CD4-positive, alpha-beta T cell treated with Interleukin-15 for 4 hours (primary cell): ENCODE measurements at regions not wholly inside any gene's neighbourhood (a gene's known extent, or its start where the extent isn't known, plus 50 kb on each side); places are given as distances from the start of the nearest gene placed in this dataset.

Source experiments
- DNase-seq: peaks from one replicate; pipeline ENCODE4 v3.0.0-alpha.2; 2020; ENCODE audit warnings: low spot score

- no peak for DNase-seq
These were observed 453.5 kb upstream of the JARID2 start for GRCh38 chr6:14792118-14792955.

DNA sequence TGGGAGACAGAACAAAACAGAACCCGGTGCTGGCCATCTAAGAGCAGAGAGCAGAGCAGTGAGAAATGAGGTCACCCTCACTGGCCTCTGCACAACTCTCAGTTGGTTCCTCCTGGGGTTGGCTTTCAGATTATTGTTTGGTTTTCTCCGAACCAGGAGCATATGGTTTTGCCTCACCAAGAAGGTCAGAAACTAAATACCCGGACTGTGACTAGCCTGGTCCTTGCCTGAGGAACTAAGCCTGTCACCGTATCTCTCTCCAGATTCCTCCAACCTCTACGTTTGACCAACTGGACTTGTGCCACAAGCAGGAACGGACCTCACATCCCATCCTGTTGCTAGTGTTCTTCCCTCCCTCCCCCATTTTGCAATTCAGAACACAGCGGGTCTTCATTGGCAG lies 450.4 kb upstream of the JARID2 start:
- no peak for DNase-seq

DNA sequence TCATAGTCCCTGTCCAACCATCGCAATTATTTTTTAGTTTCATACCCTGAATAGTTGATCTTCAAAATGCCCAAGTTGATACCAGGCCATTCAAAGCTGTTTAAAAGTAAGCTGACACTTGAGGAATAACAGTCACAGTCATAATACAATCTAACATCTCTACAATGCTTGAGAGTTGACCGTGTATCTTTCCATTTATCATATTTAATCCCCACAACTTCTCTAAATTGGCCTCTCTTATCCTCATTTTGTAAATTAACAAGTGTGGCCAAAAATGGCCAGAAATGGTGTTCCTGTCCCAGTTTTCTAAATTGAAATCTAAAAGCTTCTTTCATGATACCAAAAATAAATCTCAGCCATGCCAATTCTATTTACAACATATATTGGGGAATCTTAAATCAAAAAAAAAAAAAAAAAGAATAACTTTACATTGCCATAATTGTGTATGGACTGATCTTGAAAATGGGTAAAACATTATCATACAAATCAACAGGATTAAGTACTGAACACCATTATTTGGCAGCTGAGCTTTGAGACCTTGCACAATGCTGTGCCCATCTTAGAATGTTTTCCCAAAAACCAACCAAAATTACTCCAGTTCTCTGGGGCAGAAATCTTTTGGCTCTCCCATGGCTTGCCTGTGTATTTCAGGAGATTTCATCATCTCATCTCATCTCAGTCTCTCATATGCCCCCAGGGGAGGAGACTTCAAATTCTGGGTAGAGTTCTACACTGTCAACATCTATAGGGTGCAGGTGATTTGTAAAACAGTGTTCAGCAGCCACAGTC lies 448.7 kb upstream of the JARID2 start:
- no peak for DNase-seq

- DNase-seq = no peak
These were observed 447.8 kb upstream of the JARID2 start for GRCh38 chr6:14797875-14798593.

DNA sequence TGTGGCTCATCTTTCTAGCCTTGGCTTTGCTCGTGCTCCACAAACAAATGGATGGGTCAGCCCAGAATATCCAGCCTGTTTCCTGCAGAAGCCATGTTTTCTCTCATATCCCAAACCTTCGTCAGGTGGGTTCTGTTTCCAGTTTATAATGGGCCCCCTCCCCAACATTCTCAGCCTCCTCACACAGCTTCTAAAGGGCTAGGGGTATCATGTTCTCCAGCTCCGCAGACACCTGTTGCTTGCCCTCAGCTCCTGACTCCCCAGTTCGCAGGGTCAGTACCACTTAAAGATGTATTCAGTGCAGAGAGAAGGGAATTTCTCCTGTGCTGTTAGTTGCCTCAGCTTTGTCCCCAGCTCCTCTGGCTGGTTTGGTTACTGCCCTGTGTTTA lies 447.3 kb upstream of the JARID2 start:
- DNase-seq = no peak

- no peak for DNase-seq
These were observed 446.8 kb upstream of the JARID2 start for GRCh38 chr6:14798996-14799588.

DNA sequence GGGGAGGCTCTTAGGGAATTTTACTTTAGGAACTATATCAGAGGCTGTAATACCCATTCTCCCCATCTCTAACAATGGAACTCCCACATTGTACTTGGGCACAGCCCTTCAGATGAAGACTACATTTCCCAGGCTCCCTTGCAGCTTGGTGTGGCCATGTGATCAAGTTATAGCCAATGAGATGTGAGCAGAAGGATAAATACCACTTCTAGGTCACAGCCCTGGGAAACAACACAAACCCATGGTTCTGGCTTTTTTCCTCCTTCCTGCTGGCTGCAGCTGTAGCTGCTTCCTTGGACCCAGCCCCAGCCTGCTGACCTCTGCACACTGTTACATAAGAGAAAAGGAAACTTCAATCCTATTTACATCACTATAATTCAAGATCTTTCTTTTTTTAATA lies 445.9 kb upstream of the JARID2 start:
- peak; percentile 18 for DNase-seq

DNA sequence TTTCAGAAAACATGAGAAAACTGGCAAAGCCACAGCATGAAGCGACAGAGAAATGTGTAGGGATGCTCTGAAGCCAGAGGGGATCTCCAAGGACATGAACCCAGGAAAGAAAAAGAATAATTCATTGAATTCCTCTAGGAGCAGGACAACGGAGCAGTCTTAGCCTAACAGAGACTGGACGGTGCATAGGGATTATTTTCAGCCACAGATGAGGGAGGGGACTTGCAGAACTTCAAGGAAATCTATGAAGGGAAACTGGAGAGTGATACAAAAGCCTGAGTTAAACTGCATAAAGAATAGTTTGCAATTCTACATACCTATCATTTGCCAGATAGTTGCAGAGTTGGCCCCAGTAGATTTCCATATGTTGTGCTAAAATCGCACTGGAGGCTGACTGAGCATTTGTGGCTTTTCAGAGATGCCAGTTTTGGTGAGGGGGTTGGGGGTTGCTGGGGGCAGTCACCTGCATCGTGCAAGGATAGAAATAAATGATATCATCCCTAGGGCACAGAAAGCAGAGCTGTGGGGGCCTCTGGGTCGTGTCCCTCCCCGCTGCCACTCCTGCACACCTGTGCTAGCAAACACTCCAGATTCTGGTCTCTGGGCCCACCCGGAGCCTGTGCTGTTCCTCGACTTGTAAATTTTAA lies 443.2 kb upstream of the JARID2 start:
- DNase-seq = no peak

DNA sequence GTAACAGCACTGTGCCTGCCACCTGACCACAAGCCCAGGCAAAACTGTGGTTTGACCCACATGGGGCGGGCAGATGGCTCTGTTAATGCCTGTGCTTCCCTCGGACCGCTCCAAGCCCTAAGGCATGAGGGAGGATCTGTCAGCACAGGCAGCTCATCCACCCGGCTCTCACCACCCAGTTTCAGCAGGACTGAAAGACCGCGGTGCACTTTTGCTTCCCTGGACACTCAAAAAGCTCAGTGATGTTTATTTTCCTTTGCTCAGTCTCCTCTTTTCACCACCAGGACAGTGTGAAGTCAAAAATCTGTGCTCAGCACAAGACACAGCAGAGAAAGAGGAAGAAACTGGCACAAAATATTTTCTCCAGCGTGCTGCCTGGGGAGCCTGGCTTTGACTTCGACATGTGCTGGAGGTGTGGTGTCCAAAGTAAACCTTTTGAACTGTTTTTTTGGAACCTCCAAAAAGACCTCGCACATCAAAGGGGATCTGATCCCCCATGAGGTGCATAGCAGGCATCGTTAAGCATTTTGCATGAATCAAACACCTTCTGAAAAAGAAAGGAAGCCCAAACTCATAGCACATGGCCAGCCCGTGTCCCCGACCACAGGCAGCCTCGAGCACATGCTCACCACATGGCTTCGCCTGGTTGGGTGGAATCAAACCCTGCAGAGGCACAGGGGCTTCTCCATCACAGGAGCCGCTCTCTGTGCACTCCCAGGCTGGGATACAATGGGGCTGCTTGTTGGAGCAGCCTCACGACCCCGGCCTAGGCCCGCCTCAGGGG lies 441.7 kb upstream of the JARID2 start:
- DNase-seq = no peak

DNA sequence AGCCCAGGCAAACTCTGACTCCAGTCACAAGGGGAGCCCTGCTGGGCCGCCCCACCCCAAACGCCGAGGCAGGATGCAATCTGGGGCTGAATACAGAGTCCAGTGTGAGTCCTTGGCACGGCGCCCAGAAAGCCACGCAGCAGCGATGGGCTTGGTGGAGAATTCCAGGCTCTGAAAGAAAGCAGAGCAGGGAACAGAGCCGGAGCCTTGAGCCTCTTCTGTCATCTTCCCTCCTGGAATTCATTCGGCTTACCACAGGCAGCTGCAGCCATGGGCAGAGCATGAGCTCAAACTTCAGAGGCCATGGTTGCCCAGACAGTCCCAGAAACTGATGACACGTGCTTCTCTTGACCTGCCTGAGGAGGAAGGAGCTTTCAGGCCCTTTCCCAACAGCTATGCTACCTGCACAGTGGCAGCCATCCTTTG lies 441.1 kb upstream of the JARID2 start:
- DNase-seq = no peak

GRCh38 chr6:14806101-14806500 lies 439.8 kb upstream of the JARID2 start:
- DNase-seq = no peak

- no peak for DNase-seq
These were observed 438.7 kb upstream of the JARID2 start for GRCh38 chr6:14807130-14807529.

- no peak for DNase-seq
These were observed 437.9 kb upstream of the JARID2 start for GRCh38 chr6:14807971-14808370.

- DNase-seq = no peak
These were observed 435.8 kb upstream of the JARID2 start for GRCh38 chr6:14810021-14810420.

DNA sequence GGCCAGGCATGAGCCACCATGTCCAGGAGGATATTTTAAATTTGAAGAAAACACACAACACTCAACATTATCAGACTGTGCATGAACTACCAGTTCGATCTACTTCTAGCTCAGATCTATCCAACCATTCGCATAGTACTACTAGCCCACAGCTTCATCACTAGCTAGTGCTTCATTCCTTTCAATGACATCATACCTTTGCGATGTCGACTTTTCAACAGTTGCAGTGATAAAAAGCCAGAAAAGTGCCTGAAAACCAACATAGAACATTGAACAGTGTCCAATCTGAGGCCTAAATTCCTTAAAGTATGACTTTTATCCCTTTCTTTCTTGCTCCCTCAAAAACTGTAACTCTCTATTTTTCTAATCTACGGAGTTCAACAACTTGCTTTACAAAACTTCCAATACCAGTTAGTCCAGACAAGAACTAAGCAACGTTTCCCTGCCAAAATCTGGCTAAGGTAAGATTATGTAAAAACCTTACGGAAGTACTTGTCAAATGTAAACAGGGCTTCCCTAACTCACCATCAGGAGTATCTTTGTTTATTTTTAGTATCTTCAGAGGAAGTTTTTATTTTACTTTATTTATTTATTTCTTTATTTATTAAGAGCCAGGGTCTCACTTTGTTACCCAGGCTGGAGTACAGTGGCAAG lies 434.0 kb upstream of the JARID2 start:
- no peak for DNase-seq

DNA sequence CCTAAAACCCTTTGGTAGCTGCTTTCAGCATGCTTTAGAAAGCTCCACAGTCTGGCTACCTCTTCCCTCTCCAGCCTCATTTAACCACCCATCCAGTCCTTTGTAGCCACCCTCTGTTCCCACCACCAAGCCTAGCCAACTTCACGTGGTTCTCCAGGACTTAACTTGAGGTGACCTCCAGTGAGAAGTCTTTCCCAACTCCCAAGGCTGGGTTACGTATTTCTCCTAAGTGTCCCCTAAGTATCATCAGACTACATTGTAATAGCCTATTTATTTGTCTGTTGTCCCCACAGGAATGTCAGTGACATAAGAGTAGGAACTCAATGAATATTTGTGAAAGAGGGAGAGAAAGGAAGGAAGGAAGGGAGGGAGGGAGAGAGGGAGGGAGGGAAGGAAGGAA lies 431.9 kb upstream of the JARID2 start:
- no peak for DNase-seq

GRCh38 chr6:14816116-14816859 lies 429.6 kb upstream of the JARID2 start:
- no peak for DNase-seq

- no peak for DNase-seq
These were observed 428.8 kb upstream of the JARID2 start for GRCh38 chr6:14817074-14817473.

- no peak for DNase-seq
These were observed 427.4 kb upstream of the JARID2 start for GRCh38 chr6:14818422-14818884.

- no peak for DNase-seq
These were observed 426.9 kb upstream of the JARID2 start for GRCh38 chr6:14819001-14819400.
